Upper lobe of left lung (tissue), 4 donors: ENCODE measurements at regions not wholly inside any gene's neighbourhood (a gene's known extent, or its start where the extent isn't known, plus 50 kb on each side); places are given as distances from the start of the nearest gene placed in this dataset.

Experiments used
- POLR2A ChIP-seq, 4 donors: fragments of 450-650 bp; IDR thresholded peaks; one replicate each; pipeline ENCODE4 v1.5.1; 2016 to 2017; ENCODE audit warnings: antibody characterized with exemption in 4 of 4, mild to moderate bottlenecking in 2 of 4
- POLR2AphosphoS5 ChIP-seq, 2 donors: sonication (generic); formaldehyde crosslinking; IDR thresholded peaks; one replicate each; pipeline ENCODE4 v1.5.1; 2017; ENCODE audit warnings: antibody characterized with exemption in 2 of 2
- TF ChIP-seq, protein P1 (sequence below), 6 experiments: fragments of 450-650 bp in 4 of 6; fragments of 200-600 bp in 2 of 6; sonication (generic) in 2 of 6; IDR thresholded peaks; one replicate each; pipeline ENCODE4 v1.5.1; 2016 to 2019; ENCODE audit warnings: antibody characterized with exemption in 6 of 6

GRCh38 chr11:37456746-37457145 is 858.7 kb upstream of the RAG2 start:
- TF ChIP-seq POLR2AphosphoS5 (IDR thresholded peaks at IDR 0.05) (no peak), POLR2A (IDR thresholded peaks at IDR 0.05) (no peak)
- TF ChIP-seq, protein P1, sequence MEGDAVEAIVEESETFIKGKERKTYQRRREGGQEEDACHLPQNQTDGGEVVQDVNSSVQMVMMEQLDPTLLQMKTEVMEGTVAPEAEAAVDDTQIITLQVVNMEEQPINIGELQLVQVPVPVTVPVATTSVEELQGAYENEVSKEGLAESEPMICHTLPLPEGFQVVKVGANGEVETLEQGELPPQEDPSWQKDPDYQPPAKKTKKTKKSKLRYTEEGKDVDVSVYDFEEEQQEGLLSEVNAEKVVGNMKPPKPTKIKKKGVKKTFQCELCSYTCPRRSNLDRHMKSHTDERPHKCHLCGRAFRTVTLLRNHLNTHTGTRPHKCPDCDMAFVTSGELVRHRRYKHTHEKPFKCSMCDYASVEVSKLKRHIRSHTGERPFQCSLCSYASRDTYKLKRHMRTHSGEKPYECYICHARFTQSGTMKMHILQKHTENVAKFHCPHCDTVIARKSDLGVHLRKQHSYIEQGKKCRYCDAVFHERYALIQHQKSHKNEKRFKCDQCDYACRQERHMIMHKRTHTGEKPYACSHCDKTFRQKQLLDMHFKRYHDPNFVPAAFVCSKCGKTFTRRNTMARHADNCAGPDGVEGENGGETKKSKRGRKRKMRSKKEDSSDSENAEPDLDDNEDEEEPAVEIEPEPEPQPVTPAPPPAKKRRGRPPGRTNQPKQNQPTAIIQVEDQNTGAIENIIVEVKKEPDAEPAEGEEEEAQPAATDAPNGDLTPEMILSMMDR (IDR thresholded peaks at IDR 0.05), result no peak
